CD14-positive monocyte (primary cell): ENCODE measurements at regions not wholly inside any gene's neighbourhood (a gene's known extent, or its start where the extent isn't known, plus 50 kb on each side); places are given as distances from the start of the nearest gene placed in this dataset.

Experiments used
- DNase-seq, 3 donors: peaks; one replicate each; pipeline ENCODE4 v3.0.0-alpha.2; 2011 to 2022
- H2AFZ ChIP-seq: 2 replicates; pipeline ENCODE4 v1.6.0; 2012; ENCODE audit warnings: mild to moderate bottlenecking, low read depth, low read length, inconsistent platforms; ENCODE audit not compliant: insufficient read depth, poor library complexity, severe bottlenecking
- H3K27ac ChIP-seq, 2 donors: 1 replicate in 1 of 2; 2 replicates in 1 of 2; pipeline ENCODE4 v1.5.1; 2012 to 2013; ENCODE audit warnings: low read length in 2 of 2, control low read depth in 1 of 2, inconsistent platforms in 1 of 2, low read depth in 1 of 2, mild to moderate bottlenecking in 1 of 2
- H3K27me3 ChIP-seq, 2 donors: one replicate each; pipeline versions ENCODE4 v1.6.0 to v1.6.1; 2011 to 2013; ENCODE audit warnings: low read length in 2 of 2; ENCODE audit not compliant: control insufficient read depth in 2 of 2, insufficient read depth in 2 of 2
- H3K36me3 ChIP-seq, 2 donors: replicated peaks in 1 of 2; 1 replicate in 1 of 2; 2 replicates in 1 of 2; pipeline versions ENCODE4 v1.5.1 to v1.6.1; 2012 to 2013; ENCODE audit warnings: low read length in 2 of 2, control low read depth in 1 of 2, inconsistent platforms in 1 of 2, mild to moderate bottlenecking in 1 of 2; ENCODE audit not compliant: insufficient read depth in 2 of 2, control insufficient read depth in 1 of 2
- H3K4me1 ChIP-seq, 2 donors: 1 replicate in 1 of 2; 2 replicates in 1 of 2; pipeline versions ENCODE4 v1.5.1 to v1.6.1; 2012 to 2013; ENCODE audit warnings: low read length in 2 of 2, control low read depth in 1 of 2, inconsistent platforms in 1 of 2, mild to moderate bottlenecking in 1 of 2, moderate library complexity in 1 of 2; ENCODE audit not compliant: insufficient read depth in 2 of 2, control insufficient read depth in 1 of 2
- H3K4me2 ChIP-seq: replicated peaks from 2 replicates; pipeline ENCODE3; 2012; ENCODE audit warnings: low read length, moderate library complexity, mild to moderate bottlenecking; ENCODE audit not compliant: poor library complexity, severe bottlenecking; ENCODE audit errors: extremely low read depth
- H3K4me3 ChIP-seq, 3 experiments: fragments of 200-600 bp in 1 of 3; sonication (generic) in 1 of 3; replicated peaks in 1 of 3; 1 replicate in 2 of 3; 2 replicates in 1 of 3; pipeline ENCODE4 v1.5.1; 2011 to 2013; ENCODE audit warnings: low read length in 3 of 3, mild to moderate bottlenecking in 3 of 3, control low read depth in 2 of 3, low read depth in 2 of 3, inconsistent platforms in 1 of 3, moderate library complexity in 1 of 3
- H3K79me2 ChIP-seq: 2 replicates; pipeline ENCODE4 v1.6.0; 2012; ENCODE audit warnings: mild to moderate bottlenecking, control low read depth, inconsistent platforms, low read length, moderate library complexity; ENCODE audit not compliant: insufficient read depth
- H3K9ac ChIP-seq: 2 replicates; pipeline ENCODE4 v1.6.0; 2017; ENCODE audit warnings: low read length, mild to moderate bottlenecking; ENCODE audit not compliant: insufficient read depth, poor library complexity, severe bottlenecking
- H3K9me3 ChIP-seq, 2 donors: replicated peaks in 1 of 2; 1 replicate in 1 of 2; 2 replicates in 1 of 2; pipeline versions ENCODE4 v1.5.1 to v1.6.1; 2012 to 2013; ENCODE audit warnings: low read length in 2 of 2, control low read depth in 1 of 2; ENCODE audit not compliant: control insufficient read depth in 1 of 2, insufficient read depth in 1 of 2
- H4K20me1 ChIP-seq: 2 replicates; pipeline ENCODE4 v1.6.0; 2012; ENCODE audit warnings: mild to moderate bottlenecking, low read length, control low read depth, moderate library complexity; ENCODE audit not compliant: insufficient read depth
- H3K27ac Mint-ChIP-seq, 7 donors: one replicate each; pipeline ENCODE4 v1.8.0; 2020; ENCODE audit warnings: mild to moderate bottlenecking in 7 of 7, mixed read lengths in 7 of 7, moderate library complexity in 6 of 7, inconsistent platforms in 2 of 7
- H3K27me3 Mint-ChIP-seq, 3 donors: one replicate each; pipeline ENCODE4 v1.8.0; 2021 to 2022; ENCODE audit warnings: low read depth in 3 of 3, mild to moderate bottlenecking in 3 of 3, mixed read lengths in 3 of 3, moderate library complexity in 3 of 3, inconsistent platforms in 1 of 3
- H3K36me3 Mint-ChIP-seq, 2 donors: one replicate each; pipeline ENCODE4 v1.8.0; 2020; ENCODE audit warnings: mixed read lengths in 2 of 2, inconsistent platforms in 1 of 2, mild to moderate bottlenecking in 1 of 2
- H3K4me1 Mint-ChIP-seq: one replicate; pipeline ENCODE4 v1.8.0; 2020; ENCODE audit warnings: mild to moderate bottlenecking, mixed read lengths
- H3K4me3 Mint-ChIP-seq, 2 donors: one replicate each; pipeline ENCODE4 v1.8.0; 2020; ENCODE audit warnings: mild to moderate bottlenecking in 2 of 2, mixed read lengths in 2 of 2, moderate library complexity in 1 of 2
- H3K9me3 Mint-ChIP-seq, 7 donors: one replicate each; pipeline ENCODE4 v1.8.0; 2020 to 2022; ENCODE audit warnings: mixed read lengths in 7 of 7, mild to moderate bottlenecking in 6 of 7, moderate library complexity in 6 of 7, inconsistent platforms in 2 of 7
- WGBS: methylation state at CpG from one replicate; pipeline ENCODE4 v1.1.5; 2013; ENCODE audit warnings: missing lambda C conversion rate; ENCODE audit not compliant: insufficient coverage; 5-methylcytosine and 5-hydroxymethylcytosine counted together
- intact Hi-C, 2 donors: fragments of 100-400 bp; cut with micrococcal nuclease; formaldehyde crosslinking; loops; one replicate each; pipeline versions ENCODE4 v1.15.0 to v1.15.1; 2023
- TF ChIP-seq, protein P1 (sequence below): fragments of 200-600 bp; IDR thresholded peaks from one replicate; pipeline ENCODE4 v1.8.0; 2022; ENCODE audit warnings: antibody characterized with exemption, mild to moderate bottlenecking

DNA sequence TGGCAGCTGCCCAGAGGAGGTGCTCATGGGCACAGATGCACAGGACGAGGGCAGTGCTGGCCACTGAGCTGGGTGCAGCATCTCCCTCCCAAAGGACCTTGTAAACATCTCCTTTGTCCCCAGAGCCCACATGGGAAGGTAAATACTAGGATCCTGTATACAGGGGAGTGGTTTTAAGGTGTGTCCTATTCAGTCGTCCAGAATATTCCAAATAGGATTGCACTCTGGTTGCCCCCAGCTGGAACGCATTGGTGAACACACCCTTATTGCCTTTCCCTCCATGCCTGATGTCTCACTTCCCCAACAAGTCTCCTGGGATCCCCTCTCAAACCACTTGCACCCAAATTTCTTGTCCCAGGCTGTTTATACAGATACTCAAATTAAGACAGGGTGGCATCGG, 152.0 kb upstream of the PCBD1 start:
- no peaks in the 10 kb centered on the region for H3K27me3 ChIP-seq
- 66% methylated on average over 2 of the region's 4 CpGs for WGBS
- H4K20me1 ChIP-seq = no peaks in the 10 kb centered on the region
- no peak overlapping the region for H3K9ac ChIP-seq
- no peaks in the 10 kb centered on the region for H3K36me3 ChIP-seq
- TF ChIP-seq, protein P1, sequence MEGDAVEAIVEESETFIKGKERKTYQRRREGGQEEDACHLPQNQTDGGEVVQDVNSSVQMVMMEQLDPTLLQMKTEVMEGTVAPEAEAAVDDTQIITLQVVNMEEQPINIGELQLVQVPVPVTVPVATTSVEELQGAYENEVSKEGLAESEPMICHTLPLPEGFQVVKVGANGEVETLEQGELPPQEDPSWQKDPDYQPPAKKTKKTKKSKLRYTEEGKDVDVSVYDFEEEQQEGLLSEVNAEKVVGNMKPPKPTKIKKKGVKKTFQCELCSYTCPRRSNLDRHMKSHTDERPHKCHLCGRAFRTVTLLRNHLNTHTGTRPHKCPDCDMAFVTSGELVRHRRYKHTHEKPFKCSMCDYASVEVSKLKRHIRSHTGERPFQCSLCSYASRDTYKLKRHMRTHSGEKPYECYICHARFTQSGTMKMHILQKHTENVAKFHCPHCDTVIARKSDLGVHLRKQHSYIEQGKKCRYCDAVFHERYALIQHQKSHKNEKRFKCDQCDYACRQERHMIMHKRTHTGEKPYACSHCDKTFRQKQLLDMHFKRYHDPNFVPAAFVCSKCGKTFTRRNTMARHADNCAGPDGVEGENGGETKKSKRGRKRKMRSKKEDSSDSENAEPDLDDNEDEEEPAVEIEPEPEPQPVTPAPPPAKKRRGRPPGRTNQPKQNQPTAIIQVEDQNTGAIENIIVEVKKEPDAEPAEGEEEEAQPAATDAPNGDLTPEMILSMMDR = no peak
- no peak overlapping the region for H3K27ac ChIP-seq
- H3K27ac Mint-ChIP-seq = no peak overlapping the region
- H3K4me1 Mint-ChIP-seq = peaks cover 5% of the 10 kb centered on the region
- no peaks in the 10 kb centered on the region for H3K36me3 Mint-ChIP-seq
- peaks cover 0 to 2% (median 0%) of the 10 kb centered on the region in 7 donors for H3K9me3 Mint-ChIP-seq
- H3K4me3 Mint-ChIP-seq = no peak overlapping the region
- no peak overlapping the region for H3K4me2 ChIP-seq
- H3K9me3 ChIP-seq = no peaks in the 10 kb centered on the region
- H2AFZ ChIP-seq = no peak overlapping the region
- peaks cover 0 to 3% (median 2%) of the 10 kb centered on the region in 3 donors for H3K27me3 Mint-ChIP-seq
- H3K4me3 ChIP-seq = no peak overlapping the region
- H3K4me1 ChIP-seq = peaks cover 0 to 5% of the 10 kb centered on the region in 2 donors
- H3K79me2 ChIP-seq = no peaks in the 10 kb centered on the region
- no peak for DNase-seq
- intact Hi-C loops = no loop called here

DNA sequence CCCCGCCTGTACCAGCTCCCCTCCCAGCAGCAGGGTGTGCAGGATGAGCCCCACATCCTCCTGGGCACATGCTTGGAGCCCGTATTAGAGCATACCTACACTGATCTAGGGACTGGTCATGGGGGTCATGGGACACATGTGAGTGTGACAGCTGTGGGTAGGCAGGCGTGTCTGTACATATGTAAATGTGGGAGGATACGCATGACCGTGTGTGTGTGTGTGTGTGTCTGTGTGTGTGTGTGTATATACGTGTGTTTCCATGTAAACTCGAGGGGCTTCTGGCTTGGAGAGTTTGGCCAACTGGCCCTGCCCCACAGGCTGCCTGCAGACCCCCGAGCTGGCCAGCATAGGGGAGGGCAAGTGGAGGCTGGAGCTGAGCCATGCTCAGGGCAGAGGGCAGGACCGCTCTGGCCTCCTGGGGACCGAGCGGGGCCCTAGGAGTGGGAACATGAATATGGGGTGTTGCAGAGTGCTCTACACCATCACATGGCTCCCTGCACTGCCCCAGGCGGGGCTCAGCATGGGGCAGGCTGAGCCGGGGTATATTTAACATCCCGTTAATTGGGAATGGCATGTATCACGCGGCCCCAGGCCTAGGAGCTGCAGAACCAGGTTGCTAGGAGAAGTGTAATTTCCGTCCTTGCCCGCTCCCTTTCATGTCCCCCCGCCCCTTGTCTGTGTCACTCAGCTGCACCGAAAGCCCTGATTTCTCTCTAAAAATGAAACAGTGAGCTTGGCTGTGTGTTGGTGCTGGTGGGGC, 152.7 kb upstream of the PCBD1 start:
- Histone ChIP-seq H2AFZ (no peak overlapping the region), H3K27me3 (no peaks in the 10 kb centered on the region), H3K79me2 (no peaks in the 10 kb centered on the region), H3K9ac (no peak overlapping the region), H3K4me2 (no peak overlapping the region), H3K4me1 (peaks cover 5 to 11% of the 10 kb centered on the region in 2 donors), H4K20me1 (no peaks in the 10 kb centered on the region), H3K36me3 (no peaks in the 10 kb centered on the region), H3K4me3 (no peak overlapping the region), H3K27ac (no peak overlapping the region), H3K9me3 (no peaks in the 10 kb centered on the region)
- TF ChIP-seq, protein P1 = no peak
- H3K27ac Mint-ChIP-seq = no peak overlapping the region
- intact Hi-C loops = no loop called here
- no peaks in the 10 kb centered on the region for H3K36me3 Mint-ChIP-seq
- 89% methylated on average over 14 of the region's 20 CpGs for WGBS
- H3K27me3 Mint-ChIP-seq = peaks cover 0 to 3% (median 2%) of the 10 kb centered on the region in 3 donors
- no peak overlapping the region for H3K4me3 Mint-ChIP-seq
- H3K9me3 Mint-ChIP-seq = peaks cover 0 to 2% (median 0%) of the 10 kb centered on the region in 7 donors
- H3K4me1 Mint-ChIP-seq = peaks cover 11% of the 10 kb centered on the region
- DNase-seq = no peak
